ENCODE measurements at regions not wholly inside any gene's neighbourhood (a gene's known extent, or its start where the extent isn't known, plus 50 kb on each side); places are given as distances from the start of the nearest gene placed in this dataset.

DNA sequence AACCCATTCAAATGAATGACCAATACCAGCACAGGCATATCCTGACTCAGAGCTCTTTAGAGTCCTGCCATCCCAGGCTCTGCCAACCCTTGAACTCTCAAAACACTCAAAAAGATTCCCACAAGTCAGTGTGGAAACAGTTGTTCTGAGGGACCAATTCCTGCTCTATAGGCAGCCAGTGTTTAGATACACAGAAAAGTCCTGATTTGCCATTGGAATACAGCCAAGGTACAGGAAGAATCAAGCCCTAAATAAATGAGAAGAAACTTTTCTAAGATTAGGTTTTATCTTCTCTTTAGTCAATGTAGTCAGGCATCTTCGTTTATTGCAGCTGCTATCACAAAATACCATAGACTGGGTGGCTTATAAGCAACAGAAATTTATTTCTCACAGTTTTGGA, 626.8 kb upstream of the ARID1B start:
- H3K27me3 Mint-ChIP-seq (ENCODE audit: unreplicated experiment): no peaks in the 10 kb centered on the region
- H3K4me1 Mint-ChIP-seq (ENCODE audit: unreplicated experiment): no peaks in the 10 kb centered on the region
- H3K27ac Mint-ChIP-seq (ENCODE audit: unreplicated experiment): no peak overlapping the region
- TF ChIP-seq, protein P1, sequence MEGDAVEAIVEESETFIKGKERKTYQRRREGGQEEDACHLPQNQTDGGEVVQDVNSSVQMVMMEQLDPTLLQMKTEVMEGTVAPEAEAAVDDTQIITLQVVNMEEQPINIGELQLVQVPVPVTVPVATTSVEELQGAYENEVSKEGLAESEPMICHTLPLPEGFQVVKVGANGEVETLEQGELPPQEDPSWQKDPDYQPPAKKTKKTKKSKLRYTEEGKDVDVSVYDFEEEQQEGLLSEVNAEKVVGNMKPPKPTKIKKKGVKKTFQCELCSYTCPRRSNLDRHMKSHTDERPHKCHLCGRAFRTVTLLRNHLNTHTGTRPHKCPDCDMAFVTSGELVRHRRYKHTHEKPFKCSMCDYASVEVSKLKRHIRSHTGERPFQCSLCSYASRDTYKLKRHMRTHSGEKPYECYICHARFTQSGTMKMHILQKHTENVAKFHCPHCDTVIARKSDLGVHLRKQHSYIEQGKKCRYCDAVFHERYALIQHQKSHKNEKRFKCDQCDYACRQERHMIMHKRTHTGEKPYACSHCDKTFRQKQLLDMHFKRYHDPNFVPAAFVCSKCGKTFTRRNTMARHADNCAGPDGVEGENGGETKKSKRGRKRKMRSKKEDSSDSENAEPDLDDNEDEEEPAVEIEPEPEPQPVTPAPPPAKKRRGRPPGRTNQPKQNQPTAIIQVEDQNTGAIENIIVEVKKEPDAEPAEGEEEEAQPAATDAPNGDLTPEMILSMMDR (IDR thresholded peaks at IDR 0.05; ENCODE audit: unreplicated experiment): no peak
- no peaks in the 10 kb centered on the region for H3K9me3 Mint-ChIP-seq (ENCODE audit: unreplicated experiment)
- no peak overlapping the region for H3K4me3 Mint-ChIP-seq (ENCODE audit: unreplicated experiment)
- no peak for DNase-seq (ENCODE audit: low spot score)
- H3K36me3 Mint-ChIP-seq (ENCODE audit: low read depth, unreplicated experiment): no peaks in the 10 kb centered on the region

DNA sequence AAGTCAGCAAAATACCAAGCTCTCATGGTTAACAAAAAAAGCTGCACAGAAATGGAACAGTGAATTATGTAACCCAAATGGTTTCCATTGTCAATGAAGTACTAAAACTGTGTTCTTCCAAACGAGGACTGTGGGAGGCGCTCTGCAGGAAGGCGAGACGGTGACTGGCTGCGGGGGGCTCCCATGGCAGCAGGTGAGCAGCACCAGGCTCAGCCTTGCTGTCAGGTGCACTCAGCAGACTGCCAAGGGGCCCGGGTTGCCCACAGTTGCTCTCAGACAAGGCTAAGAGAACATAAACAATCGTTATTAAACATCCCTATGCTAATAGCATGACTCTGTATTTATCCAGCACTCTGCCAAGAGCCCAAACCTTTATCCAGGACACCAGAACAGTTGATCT, 630.3 kb upstream of the ARID1B start:
- H3K27ac Mint-ChIP-seq (ENCODE audit: unreplicated experiment): no peak overlapping the region
- H3K36me3 Mint-ChIP-seq (ENCODE audit: low read depth, unreplicated experiment): peaks cover 8% of the 10 kb centered on the region
- no peak for DNase-seq (ENCODE audit: low spot score)

DNA sequence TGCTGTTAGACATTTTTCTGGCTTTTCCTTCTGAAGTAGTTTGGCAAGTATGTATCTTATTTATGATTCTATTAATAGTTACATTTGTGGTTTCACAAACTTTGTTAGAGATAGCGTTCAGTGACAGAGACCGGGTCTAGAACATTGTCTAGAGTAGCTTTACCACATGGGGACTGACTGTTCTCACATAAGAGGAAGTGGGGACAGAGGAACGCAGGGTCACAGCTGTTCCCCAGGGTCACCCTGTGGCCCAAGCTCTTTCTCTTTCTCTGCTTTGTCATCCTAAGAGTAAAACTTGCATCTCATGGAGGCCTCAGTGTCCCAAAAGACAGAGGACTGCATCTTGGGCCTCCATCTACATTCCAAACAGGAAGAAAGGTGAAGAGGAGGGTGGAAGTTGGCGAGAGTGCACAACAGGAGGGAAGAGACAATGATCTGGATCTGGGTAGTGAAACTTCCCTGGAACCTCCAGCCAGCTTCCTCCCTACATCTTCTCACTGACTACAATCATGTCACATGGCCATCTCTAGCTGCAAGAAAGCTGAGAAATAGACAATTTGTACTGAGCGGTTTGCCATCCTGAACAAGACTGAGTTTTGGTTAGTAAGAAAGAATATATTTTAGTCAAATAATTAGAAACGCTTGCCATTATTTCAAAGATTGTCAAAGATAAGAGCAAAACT, 645.8 kb upstream of the ARID1B start:
- Mint-ChIP-seq H3K4me3 (ENCODE audit: unreplicated experiment) (no peak overlapping the region), H3K9me3 (ENCODE audit: unreplicated experiment) (no peaks in the 10 kb centered on the region), H3K36me3 (ENCODE audit: low read depth, unreplicated experiment) (no peaks in the 10 kb centered on the region), H3K27ac (ENCODE audit: unreplicated experiment) (no peak overlapping the region), H3K27me3 (ENCODE audit: unreplicated experiment) (no peaks in the 10 kb centered on the region), H3K4me1 (ENCODE audit: unreplicated experiment) (no peaks in the 10 kb centered on the region)
- TF ChIP-seq, protein P1 (IDR thresholded peaks at IDR 0.05; ENCODE audit: unreplicated experiment): no peak
- DNase-seq (ENCODE audit: low spot score): no peak

More for the DNA sequence above, 630.3 kb upstream of the ARID1B start:
- Mint-ChIP-seq H3K9me3 (ENCODE audit: unreplicated experiment) (no peaks in the 10 kb centered on the region), H3K4me1 (ENCODE audit: unreplicated experiment) (no peaks in the 10 kb centered on the region), H3K27me3 (ENCODE audit: unreplicated experiment) (peaks cover 1% of the 10 kb centered on the region), H3K4me3 (ENCODE audit: unreplicated experiment) (no peak overlapping the region)
- TF ChIP-seq, protein P1 (IDR thresholded peaks at IDR 0.05; ENCODE audit: unreplicated experiment): no peak

DNA sequence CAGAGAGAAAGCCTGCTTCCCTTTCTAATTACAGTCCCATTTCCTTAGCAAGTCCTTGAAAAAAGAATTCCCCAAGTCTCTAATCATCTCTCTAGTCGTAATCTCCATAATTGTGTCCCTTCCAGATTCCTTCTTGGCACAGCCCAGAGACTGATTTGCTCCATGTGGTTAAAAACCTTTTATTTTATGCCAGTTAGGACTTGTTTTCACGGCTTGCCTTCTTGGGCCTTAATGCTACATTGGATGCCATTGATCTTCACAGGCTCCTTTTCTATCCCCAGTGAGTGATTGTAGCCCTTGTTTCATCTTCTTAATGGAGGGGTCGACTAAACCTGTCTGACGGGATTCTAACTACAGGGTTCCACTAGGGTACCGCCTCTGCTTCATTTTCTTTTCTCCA, 650.6 kb upstream of the ARID1B start:
- Mint-ChIP-seq H3K9me3 (ENCODE audit: unreplicated experiment) (no peaks in the 10 kb centered on the region), H3K4me3 (ENCODE audit: unreplicated experiment) (no peak overlapping the region), H3K4me1 (ENCODE audit: unreplicated experiment) (no peaks in the 10 kb centered on the region), H3K36me3 (ENCODE audit: low read depth, unreplicated experiment) (no peaks in the 10 kb centered on the region), H3K27me3 (ENCODE audit: unreplicated experiment) (no peaks in the 10 kb centered on the region), H3K27ac (ENCODE audit: unreplicated experiment) (no peak overlapping the region)
- TF ChIP-seq, protein P1 (IDR thresholded peaks at IDR 0.05; ENCODE audit: unreplicated experiment): no peak
- no peak for DNase-seq (ENCODE audit: low spot score)

DNA sequence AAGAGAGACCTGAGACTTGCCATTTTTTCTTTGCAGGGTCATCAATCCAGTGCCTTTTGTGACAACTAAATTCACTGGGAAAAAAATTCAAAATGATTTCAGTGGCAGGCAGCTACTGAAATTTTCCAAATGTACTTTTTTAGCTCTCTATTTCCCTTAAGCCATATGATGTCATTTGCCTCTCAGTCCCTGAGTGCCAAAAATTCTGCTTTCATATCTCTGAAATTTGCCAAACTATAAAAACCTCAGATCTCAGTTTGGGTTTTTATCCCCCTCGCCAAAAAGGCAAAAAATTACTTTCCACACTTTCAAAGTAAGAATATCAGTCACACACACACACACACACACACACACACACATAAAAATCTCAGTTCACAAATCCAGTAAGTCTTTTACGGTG, 651.3 kb upstream of the ARID1B start:
- TF ChIP-seq, protein P1 (IDR thresholded peaks at IDR 0.05; ENCODE audit: unreplicated experiment): no peak
- no peaks in the 10 kb centered on the region for H3K36me3 Mint-ChIP-seq (ENCODE audit: low read depth, unreplicated experiment)
- no peaks in the 10 kb centered on the region for H3K4me1 Mint-ChIP-seq (ENCODE audit: unreplicated experiment)
- H3K9me3 Mint-ChIP-seq (ENCODE audit: unreplicated experiment): no peaks in the 10 kb centered on the region
- H3K4me3 Mint-ChIP-seq (ENCODE audit: unreplicated experiment): no peak overlapping the region
- H3K27ac Mint-ChIP-seq (ENCODE audit: unreplicated experiment): no peak overlapping the region
- H3K27me3 Mint-ChIP-seq (ENCODE audit: unreplicated experiment): no peaks in the 10 kb centered on the region
- no peak for DNase-seq (ENCODE audit: low spot score)

Measured in endothelial cell (in vitro differentiated cells).